SU-DHL-6 (cell line): ENCODE measurements at regions not wholly inside any gene's neighbourhood (a gene's known extent, or its start where the extent isn't known, plus 50 kb on each side); places are given as distances from the start of the nearest gene placed in this dataset.

Source experiments
- EZH2phosphoT487 ChIP-seq: fragments of 200-600 bp; sonication (generic), shearing (Covaris generic); conservative IDR thresholded peaks from 2 replicates; pipeline ENCODE4 v1.6.1; 2018; ENCODE audit warnings: mild to moderate bottlenecking, antibody characterized with exemption, low read length, moderate library complexity, mixed read lengths
- TF ChIP-seq, protein P1 (sequence below): fragments of 200-600 bp; sonication (generic); IDR thresholded peaks from one replicate; pipeline ENCODE4 v1.5.1; 2017; ENCODE audit warnings: antibody characterized with exemption, mild to moderate bottlenecking, low read length, moderate library complexity; ENCODE audit not compliant: insufficient read depth, poor library complexity, severe bottlenecking

DNA sequence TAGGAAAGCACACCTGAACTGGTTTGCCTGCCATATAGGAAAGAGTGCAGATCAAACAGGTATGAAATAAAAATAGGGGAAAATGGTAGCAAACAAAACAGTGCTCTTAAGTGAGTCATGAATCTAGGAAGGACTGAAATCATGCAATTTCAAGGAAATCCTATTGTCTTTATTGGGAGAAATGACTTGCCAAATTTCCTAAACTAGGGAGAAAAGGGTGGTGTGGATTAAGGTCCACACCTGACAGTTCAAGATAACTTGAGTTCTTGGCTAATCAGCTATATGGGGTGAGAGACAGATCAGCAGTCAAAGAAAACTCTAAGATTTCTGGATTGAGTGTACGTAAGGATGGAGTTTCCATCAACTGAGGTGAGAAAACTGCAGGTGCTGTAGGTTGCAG is 101.1 kb downstream of the PRKAB2 start:
- TF ChIP-seq, protein P1, sequence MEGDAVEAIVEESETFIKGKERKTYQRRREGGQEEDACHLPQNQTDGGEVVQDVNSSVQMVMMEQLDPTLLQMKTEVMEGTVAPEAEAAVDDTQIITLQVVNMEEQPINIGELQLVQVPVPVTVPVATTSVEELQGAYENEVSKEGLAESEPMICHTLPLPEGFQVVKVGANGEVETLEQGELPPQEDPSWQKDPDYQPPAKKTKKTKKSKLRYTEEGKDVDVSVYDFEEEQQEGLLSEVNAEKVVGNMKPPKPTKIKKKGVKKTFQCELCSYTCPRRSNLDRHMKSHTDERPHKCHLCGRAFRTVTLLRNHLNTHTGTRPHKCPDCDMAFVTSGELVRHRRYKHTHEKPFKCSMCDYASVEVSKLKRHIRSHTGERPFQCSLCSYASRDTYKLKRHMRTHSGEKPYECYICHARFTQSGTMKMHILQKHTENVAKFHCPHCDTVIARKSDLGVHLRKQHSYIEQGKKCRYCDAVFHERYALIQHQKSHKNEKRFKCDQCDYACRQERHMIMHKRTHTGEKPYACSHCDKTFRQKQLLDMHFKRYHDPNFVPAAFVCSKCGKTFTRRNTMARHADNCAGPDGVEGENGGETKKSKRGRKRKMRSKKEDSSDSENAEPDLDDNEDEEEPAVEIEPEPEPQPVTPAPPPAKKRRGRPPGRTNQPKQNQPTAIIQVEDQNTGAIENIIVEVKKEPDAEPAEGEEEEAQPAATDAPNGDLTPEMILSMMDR, result no peak
- no peak for TF ChIP-seq EZH2phosphoT487
